Astrocyte (in vitro differentiated cells and primary cell): ENCODE measurements at regions not wholly inside any gene's neighbourhood (a gene's known extent, or its start where the extent isn't known, plus 50 kb on each side); places are given as distances from the start of the nearest gene placed in this dataset.

Source experiments
- DNase-seq: peaks from one replicate; pipeline ENCODE4 v3.0.0-alpha.2; 2010; ENCODE audit warnings: low read depth
- FAIRE-seq: peaks from 2 replicates; lab custom pipeline; 2011; peaks lifted over from hg19 to GRCh38; lab: Jason Lieb, UNC
- H2AFZ ChIP-seq: 2 replicates; pipeline ENCODE4 v1.6.0; 2012; ENCODE audit warnings: low read depth, low read length, inconsistent platforms
- H3K27ac ChIP-seq: 2 replicates; pipeline ENCODE4 v1.5.1; 2011; ENCODE audit warnings: low read depth, low read length, inconsistent platforms
- H3K27me3 ChIP-seq: 2 replicates; pipeline ENCODE4 v1.6.0; 2011; ENCODE audit warnings: low read length, inconsistent platforms; ENCODE audit not compliant: insufficient read depth
- H3K36me3 ChIP-seq: 2 replicates; pipeline ENCODE4 v1.5.1; 2011; ENCODE audit warnings: low read length, inconsistent platforms; ENCODE audit not compliant: insufficient read depth
- H3K4me1 ChIP-seq: 2 replicates; pipeline ENCODE4 v1.5.1; 2011; ENCODE audit warnings: low read length, inconsistent platforms; ENCODE audit not compliant: insufficient read depth
- H3K4me2 ChIP-seq: 2 replicates; pipeline ENCODE4 v1.6.0; 2012; ENCODE audit warnings: low read length, inconsistent platforms
- H3K4me3 ChIP-seq: 2 replicates; pipeline ENCODE4 v1.5.1; 2011; ENCODE audit warnings: low read depth, mild to moderate bottlenecking, low read length, inconsistent platforms; ENCODE audit not compliant: insufficient read depth
- H3K79me2 ChIP-seq: 2 replicates; pipeline ENCODE4 v1.6.0; 2012; ENCODE audit warnings: mild to moderate bottlenecking, low read length, inconsistent platforms; ENCODE audit not compliant: insufficient read depth
- H3K9ac ChIP-seq: 2 replicates; pipeline ENCODE4 v1.6.0; 2012; ENCODE audit warnings: mild to moderate bottlenecking, low read length, inconsistent platforms
- H3K9me3 ChIP-seq: 2 replicates; pipeline ENCODE4 v1.5.1; 2012; ENCODE audit warnings: low read depth, mild to moderate bottlenecking, low read length, inconsistent platforms; ENCODE audit not compliant: insufficient read depth
- H4K20me1 ChIP-seq: 2 replicates; pipeline ENCODE4 v1.6.0; 2012; ENCODE audit warnings: low read length, inconsistent platforms; ENCODE audit not compliant: insufficient read depth
- H3K27ac Mint-ChIP-seq: one replicate; pipeline ENCODE4 v1.8.0; 2021; ENCODE audit warnings: mild to moderate bottlenecking, mixed read lengths; ENCODE audit not compliant: unreplicated experiment
- H3K27me3 Mint-ChIP-seq: one replicate; pipeline ENCODE4 v1.8.0; 2021; ENCODE audit warnings: low read depth, mixed read lengths; ENCODE audit not compliant: unreplicated experiment
- H3K36me3 Mint-ChIP-seq: one replicate; pipeline ENCODE4 v1.8.0; 2021; ENCODE audit warnings: low read depth, mixed read lengths; ENCODE audit not compliant: unreplicated experiment
- H3K4me1 Mint-ChIP-seq: one replicate; pipeline ENCODE4 v1.8.0; 2021; ENCODE audit warnings: low read depth, mixed read lengths; ENCODE audit not compliant: unreplicated experiment
- H3K4me3 Mint-ChIP-seq: one replicate; pipeline ENCODE4 v1.8.0; 2021; ENCODE audit warnings: mild to moderate bottlenecking, moderate library complexity, mixed read lengths; ENCODE audit not compliant: unreplicated experiment
- H3K9me3 Mint-ChIP-seq: one replicate; pipeline ENCODE4 v1.8.0; 2021; ENCODE audit warnings: mild to moderate bottlenecking, mixed read lengths; ENCODE audit not compliant: unreplicated experiment
- CTCF ChIP-seq: IDR thresholded peaks from 2 replicates; pipeline ENCODE4 v1.5.1; 2011; ENCODE audit warnings: low read depth, mild to moderate bottlenecking, inconsistent platforms, low read length, moderate library complexity; ENCODE audit not compliant: insufficient read depth
- EZH2 ChIP-seq: IDR thresholded peaks from 2 replicates; pipeline ENCODE4 v1.6.1; 2012; ENCODE audit warnings: mild to moderate bottlenecking, low read length, inconsistent platforms; ENCODE audit not compliant: insufficient read depth

- no peak overlapping the region for H2AFZ ChIP-seq
- H3K4me1 ChIP-seq: peaks cover 17% of the 10 kb centered on the region
- peaks cover 2% of the 10 kb centered on the region for H3K27me3 Mint-ChIP-seq
- no peaks in the 10 kb centered on the region for H3K79me2 ChIP-seq
- no peaks in the 10 kb centered on the region for H3K9me3 ChIP-seq
- H3K4me3 Mint-ChIP-seq: no peak overlapping the region
- H3K4me3 ChIP-seq: no peak overlapping the region
- H3K27ac Mint-ChIP-seq: peak overlapping the region; percentile 18
- H3K4me2 ChIP-seq: peak overlapping the region; percentile 43
- no peak overlapping the region for H3K27ac ChIP-seq
- TF ChIP-seq CTCF: no peak
- no peak for TF ChIP-seq EZH2
- H3K27me3 ChIP-seq: no peaks in the 10 kb centered on the region
- no peak overlapping the region for H3K9ac ChIP-seq
- DNase-seq (peak; percentile 57), FAIRE-seq (no peak)
- H3K36me3 Mint-ChIP-seq: no peaks in the 10 kb centered on the region
- no peaks in the 10 kb centered on the region for H3K36me3 ChIP-seq
- H4K20me1 ChIP-seq: no peaks in the 10 kb centered on the region
- H3K4me1 Mint-ChIP-seq: peaks cover 15% of the 10 kb centered on the region
- no peaks in the 10 kb centered on the region for H3K9me3 Mint-ChIP-seq
Measured at GRCh38 chr9:87375397-87376073, 122.1 kb upstream of the DAPK1 start.

GRCh38 chr9:87378676-87379075 lies 119.0 kb upstream of the DAPK1 start:
- Histone ChIP-seq H2AFZ (no peak overlapping the region), H3K27me3 (no peaks in the 10 kb centered on the region), H3K9me3 (no peaks in the 10 kb centered on the region), H3K4me1 (peaks cover 33% of the 10 kb centered on the region), H3K4me2 (no peak overlapping the region), H3K36me3 (no peaks in the 10 kb centered on the region), H3K4me3 (no peak overlapping the region), H3K9ac (no peak overlapping the region), H4K20me1 (no peaks in the 10 kb centered on the region), H3K79me2 (no peaks in the 10 kb centered on the region), H3K27ac (no peak overlapping the region)
- TF ChIP-seq EZH2 (no peak), CTCF (no peak)
- Mint-ChIP-seq H3K27ac (no peak overlapping the region), H3K4me3 (no peak overlapping the region), H3K9me3 (no peaks in the 10 kb centered on the region), H3K4me1 (peaks cover 24% of the 10 kb centered on the region), H3K27me3 (no peaks in the 10 kb centered on the region), H3K36me3 (no peaks in the 10 kb centered on the region)
- DNase-seq: no peak
- FAIRE-seq: no peak

- Histone ChIP-seq H3K9ac (no peak overlapping the region), H3K27ac (no peak overlapping the region), H3K4me1 (peaks cover 30% of the 10 kb centered on the region), H4K20me1 (no peaks in the 10 kb centered on the region), H3K4me2 (no peak overlapping the region), H3K4me3 (no peak overlapping the region), H3K27me3 (no peaks in the 10 kb centered on the region), H3K36me3 (no peaks in the 10 kb centered on the region), H2AFZ (no peak overlapping the region), H3K9me3 (no peaks in the 10 kb centered on the region), H3K79me2 (no peaks in the 10 kb centered on the region)
- Mint-ChIP-seq H3K27ac (no peak overlapping the region), H3K27me3 (no peaks in the 10 kb centered on the region), H3K9me3 (no peaks in the 10 kb centered on the region), H3K4me3 (no peak overlapping the region), H3K4me1 (peaks cover 20% of the 10 kb centered on the region), H3K36me3 (no peaks in the 10 kb centered on the region)
- no peak for FAIRE-seq
- TF ChIP-seq EZH2 (no peak), CTCF (no peak)
- no peak for DNase-seq
Measured at GRCh38 chr9:87379300-87379699, 118.4 kb upstream of the DAPK1 start.
